Astrocyte (in vitro differentiated cells and primary cell): ENCODE measurements at regions not wholly inside any gene's neighbourhood (a gene's known extent, or its start where the extent isn't known, plus 50 kb on each side); places are given as distances from the start of the nearest gene placed in this dataset.

Experiments used
- DNase-seq: peaks from one replicate; pipeline ENCODE4 v3.0.0-alpha.2; 2010; ENCODE audit warnings: low read depth
- FAIRE-seq: peaks from 2 replicates; lab custom pipeline; 2011; peaks lifted over from hg19 to GRCh38; lab: Jason Lieb, UNC
- H2AFZ ChIP-seq: 2 replicates; pipeline ENCODE4 v1.6.0; 2012; ENCODE audit warnings: low read depth, low read length, inconsistent platforms
- H3K27ac ChIP-seq: 2 replicates; pipeline ENCODE4 v1.5.1; 2011; ENCODE audit warnings: low read depth, low read length, inconsistent platforms
- H3K27me3 ChIP-seq: 2 replicates; pipeline ENCODE4 v1.6.0; 2011; ENCODE audit warnings: low read length, inconsistent platforms; ENCODE audit not compliant: insufficient read depth
- H3K36me3 ChIP-seq: 2 replicates; pipeline ENCODE4 v1.5.1; 2011; ENCODE audit warnings: low read length, inconsistent platforms; ENCODE audit not compliant: insufficient read depth
- H3K4me1 ChIP-seq: 2 replicates; pipeline ENCODE4 v1.5.1; 2011; ENCODE audit warnings: low read length, inconsistent platforms; ENCODE audit not compliant: insufficient read depth
- H3K4me2 ChIP-seq: 2 replicates; pipeline ENCODE4 v1.6.0; 2012; ENCODE audit warnings: low read length, inconsistent platforms
- H3K4me3 ChIP-seq: 2 replicates; pipeline ENCODE4 v1.5.1; 2011; ENCODE audit warnings: low read depth, mild to moderate bottlenecking, low read length, inconsistent platforms; ENCODE audit not compliant: insufficient read depth
- H3K79me2 ChIP-seq: 2 replicates; pipeline ENCODE4 v1.6.0; 2012; ENCODE audit warnings: mild to moderate bottlenecking, low read length, inconsistent platforms; ENCODE audit not compliant: insufficient read depth
- H3K9ac ChIP-seq: 2 replicates; pipeline ENCODE4 v1.6.0; 2012; ENCODE audit warnings: mild to moderate bottlenecking, low read length, inconsistent platforms
- H3K9me3 ChIP-seq: 2 replicates; pipeline ENCODE4 v1.5.1; 2012; ENCODE audit warnings: low read depth, mild to moderate bottlenecking, low read length, inconsistent platforms; ENCODE audit not compliant: insufficient read depth
- H4K20me1 ChIP-seq: 2 replicates; pipeline ENCODE4 v1.6.0; 2012; ENCODE audit warnings: low read length, inconsistent platforms; ENCODE audit not compliant: insufficient read depth
- H3K27ac Mint-ChIP-seq: one replicate; pipeline ENCODE4 v1.8.0; 2021; ENCODE audit warnings: mild to moderate bottlenecking, mixed read lengths; ENCODE audit not compliant: unreplicated experiment
- H3K27me3 Mint-ChIP-seq: one replicate; pipeline ENCODE4 v1.8.0; 2021; ENCODE audit warnings: low read depth, mixed read lengths; ENCODE audit not compliant: unreplicated experiment
- H3K36me3 Mint-ChIP-seq: one replicate; pipeline ENCODE4 v1.8.0; 2021; ENCODE audit warnings: low read depth, mixed read lengths; ENCODE audit not compliant: unreplicated experiment
- H3K4me1 Mint-ChIP-seq: one replicate; pipeline ENCODE4 v1.8.0; 2021; ENCODE audit warnings: low read depth, mixed read lengths; ENCODE audit not compliant: unreplicated experiment
- H3K4me3 Mint-ChIP-seq: one replicate; pipeline ENCODE4 v1.8.0; 2021; ENCODE audit warnings: mild to moderate bottlenecking, moderate library complexity, mixed read lengths; ENCODE audit not compliant: unreplicated experiment
- H3K9me3 Mint-ChIP-seq: one replicate; pipeline ENCODE4 v1.8.0; 2021; ENCODE audit warnings: mild to moderate bottlenecking, mixed read lengths; ENCODE audit not compliant: unreplicated experiment
- CTCF ChIP-seq: IDR thresholded peaks from 2 replicates; pipeline ENCODE4 v1.5.1; 2011; ENCODE audit warnings: low read depth, mild to moderate bottlenecking, inconsistent platforms, low read length, moderate library complexity; ENCODE audit not compliant: insufficient read depth
- EZH2 ChIP-seq: IDR thresholded peaks from 2 replicates; pipeline ENCODE4 v1.6.1; 2012; ENCODE audit warnings: mild to moderate bottlenecking, low read length, inconsistent platforms; ENCODE audit not compliant: insufficient read depth

GRCh38 chr2:184444217-184444616 is 154.1 kb upstream of the ZNF804A start:
- Histone ChIP-seq H3K9me3 (no peaks in the 10 kb centered on the region), H3K36me3 (no peaks in the 10 kb centered on the region), H2AFZ (no peak overlapping the region), H3K4me3 (no peak overlapping the region), H3K4me1 (no peaks in the 10 kb centered on the region), H3K27me3 (no peaks in the 10 kb centered on the region), H3K79me2 (no peaks in the 10 kb centered on the region), H4K20me1 (no peaks in the 10 kb centered on the region), H3K4me2 (no peak overlapping the region), H3K27ac (no peak overlapping the region), H3K9ac (no peak overlapping the region)
- Mint-ChIP-seq H3K4me3 (no peak overlapping the region), H3K4me1 (peaks cover 2% of the 10 kb centered on the region), H3K36me3 (no peaks in the 10 kb centered on the region), H3K27me3 (no peaks in the 10 kb centered on the region), H3K27ac (no peak overlapping the region), H3K9me3 (no peaks in the 10 kb centered on the region)
- FAIRE-seq (no peak), DNase-seq (no peak)
- no peak for TF ChIP-seq EZH2

- no peak overlapping the region for H3K4me2 ChIP-seq
- Mint-ChIP-seq H3K27ac (no peak overlapping the region), H3K9me3 (no peaks in the 10 kb centered on the region), H3K4me1 (peaks cover 2% of the 10 kb centered on the region), H3K4me3 (no peak overlapping the region), H3K36me3 (no peaks in the 10 kb centered on the region), H3K27me3 (no peaks in the 10 kb centered on the region)
- H2AFZ ChIP-seq = no peak overlapping the region
- H3K4me1 ChIP-seq = no peaks in the 10 kb centered on the region
- H4K20me1 ChIP-seq = no peaks in the 10 kb centered on the region
- H3K9ac ChIP-seq = no peak overlapping the region
- TF ChIP-seq CTCF (no peak), EZH2 (no peak)
- no peaks in the 10 kb centered on the region for H3K36me3 ChIP-seq
- H3K9me3 ChIP-seq = no peaks in the 10 kb centered on the region
- H3K79me2 ChIP-seq = no peaks in the 10 kb centered on the region
- no peak overlapping the region for H3K27ac ChIP-seq
- no peak for FAIRE-seq
- DNase-seq = no peak
- H3K4me3 ChIP-seq = no peak overlapping the region
- H3K27me3 ChIP-seq = no peaks in the 10 kb centered on the region
These were observed 153.6 kb upstream of the ZNF804A start for GRCh38 chr2:184444623-184445223.

DNA sequence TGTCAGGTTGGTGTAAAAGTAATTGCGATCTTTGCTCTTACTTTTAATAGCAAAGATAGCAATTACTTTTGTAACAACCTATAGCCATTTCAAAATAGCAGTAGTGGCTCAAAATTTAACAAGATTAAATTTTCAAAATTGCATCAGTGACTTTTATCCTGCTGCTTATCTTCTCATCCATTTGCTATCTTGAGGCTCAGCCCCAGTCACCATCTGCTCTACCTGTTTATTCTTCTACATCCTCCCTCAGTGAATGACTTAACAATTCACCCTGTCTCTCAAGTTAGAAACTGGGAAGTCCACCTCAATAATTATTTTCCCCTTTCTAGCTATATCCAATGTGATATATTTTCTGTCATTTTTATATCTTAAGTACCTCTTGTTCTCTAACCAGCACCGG is 148.6 kb upstream of the ZNF804A start:
- Mint-ChIP-seq H3K27me3 (no peaks in the 10 kb centered on the region), H3K9me3 (no peaks in the 10 kb centered on the region)
- no peak for TF ChIP-seq CTCF
- TF ChIP-seq EZH2 = no peak

More for the DNA sequence above, 148.6 kb upstream of the ZNF804A start:
- Mint-ChIP-seq H3K4me1 (no peaks in the 10 kb centered on the region), H3K36me3 (no peaks in the 10 kb centered on the region), H3K27ac (no peak overlapping the region), H3K4me3 (no peak overlapping the region)
- Histone ChIP-seq H3K79me2 (no peaks in the 10 kb centered on the region), H3K27ac (no peak overlapping the region), H3K4me2 (no peak overlapping the region), H3K4me3 (no peak overlapping the region), H3K27me3 (no peaks in the 10 kb centered on the region), H3K9ac (no peak overlapping the region), H3K4me1 (no peaks in the 10 kb centered on the region), H3K36me3 (no peaks in the 10 kb centered on the region), H3K9me3 (no peaks in the 10 kb centered on the region), H2AFZ (no peak overlapping the region), H4K20me1 (no peaks in the 10 kb centered on the region)
- FAIRE-seq (no peak), DNase-seq (no peak)
